Stomach (tissue), 4 donors: ENCODE measurements at regions not wholly inside any gene's neighbourhood (a gene's known extent, or its start where the extent isn't known, plus 50 kb on each side); places are given as distances from the start of the nearest gene placed in this dataset.

ENCODE experiments used
- CTCF ChIP-seq, 7 experiments: fragments of 450-650 bp in 4 of 7; fragments of 200-600 bp in 3 of 7; sonication (generic) in 3 of 7; IDR thresholded peaks; one replicate each; pipeline ENCODE4 v1.5.1; 2016 to 2019; ENCODE audit warnings: antibody characterized with exemption in 7 of 7, control low read depth in 2 of 7, mild to moderate bottlenecking in 1 of 7
- POLR2AphosphoS5 ChIP-seq, 3 donors: sonication (generic); formaldehyde crosslinking; IDR thresholded peaks; one replicate each; pipeline ENCODE4 v1.6.1; 2016; ENCODE audit warnings: antibody characterized with exemption in 3 of 3

- TF ChIP-seq CTCF (IDR thresholded peaks at IDR 0.05) (no peak), POLR2AphosphoS5 (IDR thresholded peaks at IDR 0.05) (no peak)
These were observed 129.9 kb upstream of the B3GAT1 start for GRCh38 chr11:134541951-134542350.
